ENCODE measurements at regions not wholly inside any gene's neighbourhood (a gene's known extent, or its start where the extent isn't known, plus 50 kb on each side); places are given as distances from the start of the nearest gene placed in this dataset.

DNA sequence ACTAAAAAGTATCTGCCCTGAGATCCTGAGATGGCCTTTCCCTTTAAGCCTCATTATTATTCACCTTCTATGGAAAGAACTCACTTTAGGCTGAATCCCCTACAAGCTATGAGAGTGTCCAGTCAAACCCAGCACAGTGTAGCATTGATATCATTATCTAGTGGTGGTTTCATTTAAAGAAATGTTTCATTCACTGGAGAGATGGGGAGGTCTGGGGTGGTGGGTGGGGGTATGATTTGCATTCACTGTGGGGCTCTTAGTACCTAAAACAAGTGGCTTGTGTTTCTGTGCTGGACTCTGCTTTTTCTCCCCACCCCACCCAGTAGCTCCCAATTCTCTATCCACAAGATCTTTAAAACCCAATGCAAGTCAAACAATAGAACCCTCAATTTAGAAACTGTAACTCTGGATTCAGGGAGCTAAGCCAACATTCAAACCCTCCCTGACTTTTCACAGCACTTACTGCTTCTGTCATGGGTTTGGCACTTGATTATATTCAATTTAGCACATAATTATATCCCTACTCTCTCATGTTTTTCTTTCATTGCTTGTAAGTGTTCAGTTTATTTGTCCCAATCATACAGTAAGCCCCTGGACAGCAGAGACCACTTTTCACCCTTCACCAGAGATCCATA is 310.5 kb upstream of the THBS1 start:
- TF ChIP-seq EZH2 (IDR thresholded peaks at IDR 0.05; ENCODE audit: borderline replicate concordance, insufficient read depth, low read length, poor library complexity, severe bottlenecking) (no peak), EP300 (conservative IDR thresholded peaks at IDR 0.05; ENCODE audit: poor library complexity, severe bottlenecking) (no peak), RAD21 (conservative IDR thresholded peaks at IDR 0.05) (no peak), TAF1 (IDR thresholded peaks at IDR 0.05; ENCODE audit: low read depth) (no peak), MXI1 (conservative IDR thresholded peaks at IDR 0.05; ENCODE audit: poor library complexity, severe bottlenecking) (no peak), SMC3 (conservative IDR thresholded peaks at IDR 0.05; ENCODE audit: poor library complexity) (no peak)
- TF ChIP-seq, protein P1, sequence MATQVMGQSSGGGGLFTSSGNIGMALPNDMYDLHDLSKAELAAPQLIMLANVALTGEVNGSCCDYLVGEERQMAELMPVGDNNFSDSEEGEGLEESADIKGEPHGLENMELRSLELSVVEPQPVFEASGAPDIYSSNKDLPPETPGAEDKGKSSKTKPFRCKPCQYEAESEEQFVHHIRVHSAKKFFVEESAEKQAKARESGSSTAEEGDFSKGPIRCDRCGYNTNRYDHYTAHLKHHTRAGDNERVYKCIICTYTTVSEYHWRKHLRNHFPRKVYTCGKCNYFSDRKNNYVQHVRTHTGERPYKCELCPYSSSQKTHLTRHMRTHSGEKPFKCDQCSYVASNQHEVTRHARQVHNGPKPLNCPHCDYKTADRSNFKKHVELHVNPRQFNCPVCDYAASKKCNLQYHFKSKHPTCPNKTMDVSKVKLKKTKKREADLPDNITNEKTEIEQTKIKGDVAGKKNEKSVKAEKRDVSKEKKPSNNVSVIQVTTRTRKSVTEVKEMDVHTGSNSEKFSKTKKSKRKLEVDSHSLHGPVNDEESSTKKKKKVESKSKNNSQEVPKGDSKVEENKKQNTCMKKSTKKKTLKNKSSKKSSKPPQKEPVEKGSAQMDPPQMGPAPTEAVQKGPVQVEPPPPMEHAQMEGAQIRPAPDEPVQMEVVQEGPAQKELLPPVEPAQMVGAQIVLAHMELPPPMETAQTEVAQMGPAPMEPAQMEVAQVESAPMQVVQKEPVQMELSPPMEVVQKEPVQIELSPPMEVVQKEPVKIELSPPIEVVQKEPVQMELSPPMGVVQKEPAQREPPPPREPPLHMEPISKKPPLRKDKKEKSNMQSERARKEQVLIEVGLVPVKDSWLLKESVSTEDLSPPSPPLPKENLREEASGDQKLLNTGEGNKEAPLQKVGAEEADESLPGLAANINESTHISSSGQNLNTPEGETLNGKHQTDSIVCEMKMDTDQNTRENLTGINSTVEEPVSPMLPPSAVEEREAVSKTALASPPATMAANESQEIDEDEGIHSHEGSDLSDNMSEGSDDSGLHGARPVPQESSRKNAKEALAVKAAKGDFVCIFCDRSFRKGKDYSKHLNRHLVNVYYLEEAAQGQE (IDR thresholded peaks at IDR 0.05; ENCODE audit: borderline replicate concordance): no peak
- Histone ChIP-seq H3K4me3 (ENCODE audit: low read length) (no peak overlapping the region), H3K9ac (ENCODE audit: low read length) (no peak overlapping the region), H3K27me3 (ENCODE audit: insufficient read depth, low read depth, low read length) (peaks cover 20% of the 10 kb centered on the region), H4K20me1 (ENCODE audit: insufficient read depth) (no peaks in the 10 kb centered on the region), H3K4me2 (ENCODE audit: low read length) (no peak overlapping the region), H3K9me2 (ENCODE audit: insufficient read depth, low read length) (no peaks in the 10 kb centered on the region), H3F3A (ENCODE audit: insufficient read depth, low read length, poor library complexity, severe bottlenecking) (no peaks in the 10 kb centered on the region), H3K27ac (ENCODE audit: low read length) (no peak overlapping the region), H3K9me3 (ENCODE audit: low read length) (no peaks in the 10 kb centered on the region), H3K36me3 (ENCODE audit: insufficient read depth, low read length) (no peaks in the 10 kb centered on the region), H2AFZ (ENCODE audit: low read depth, low read length) (no peak overlapping the region), H3K79me2 (replicated peaks; ENCODE audit: insufficient read depth, low read length) (no peaks in the 10 kb centered on the region)

DNA sequence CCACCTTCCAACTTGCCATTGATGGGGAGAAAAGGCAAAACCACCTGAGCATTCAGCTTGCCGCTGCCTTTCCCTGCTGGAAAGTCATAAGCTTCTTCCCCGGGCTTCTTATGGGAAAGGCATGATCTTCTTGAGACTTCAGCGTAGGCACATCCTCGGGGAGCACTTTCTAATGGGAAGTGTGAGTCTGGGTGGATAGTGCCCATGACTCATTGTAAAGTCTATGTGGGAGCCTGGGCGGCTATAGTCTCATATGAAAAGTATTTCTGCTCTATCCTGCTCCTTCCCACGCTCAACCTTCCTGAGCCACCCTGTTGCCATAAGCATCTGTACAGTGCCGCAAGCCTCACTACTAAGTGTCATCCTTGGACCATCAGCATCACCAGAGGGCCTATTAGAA is 309.9 kb upstream of the THBS1 start:
- no peak overlapping the region for H3K4me3 ChIP-seq (ENCODE audit: low read length)
- H3K9me2 ChIP-seq (ENCODE audit: insufficient read depth, low read length): no peaks in the 10 kb centered on the region
- no peak for TF ChIP-seq TAF1 (IDR thresholded peaks at IDR 0.05; ENCODE audit: low read depth)
- TF ChIP-seq MXI1 (conservative IDR thresholded peaks at IDR 0.05; ENCODE audit: poor library complexity, severe bottlenecking): no peak
- TF ChIP-seq, protein P1 (IDR thresholded peaks at IDR 0.05; ENCODE audit: borderline replicate concordance): no peak
- no peak overlapping the region for H3K9ac ChIP-seq (ENCODE audit: low read length)
- H3K79me2 ChIP-seq (replicated peaks; ENCODE audit: insufficient read depth, low read length): no peaks in the 10 kb centered on the region
- H2AFZ ChIP-seq (ENCODE audit: low read depth, low read length): no peak overlapping the region
- H3K27me3 ChIP-seq (ENCODE audit: insufficient read depth, low read depth, low read length): peaks cover 20% of the 10 kb centered on the region
- H3K4me2 ChIP-seq (ENCODE audit: low read length): no peak overlapping the region
- H3K27ac ChIP-seq (ENCODE audit: low read length): no peak overlapping the region
- no peaks in the 10 kb centered on the region for H3K9me3 ChIP-seq (ENCODE audit: low read length)
- H4K20me1 ChIP-seq (ENCODE audit: insufficient read depth): no peaks in the 10 kb centered on the region
- H3K36me3 ChIP-seq (ENCODE audit: insufficient read depth, low read length): no peaks in the 10 kb centered on the region
- H3F3A ChIP-seq (ENCODE audit: insufficient read depth, low read length, poor library complexity, severe bottlenecking): no peaks in the 10 kb centered on the region
